LHCN-M2 (cell line): ENCODE measurements at regions not wholly inside any gene's neighbourhood (a gene's known extent, or its start where the extent isn't known, plus 50 kb on each side); places are given as distances from the start of the nearest gene placed in this dataset.

Source experiments
- DNase-seq: peaks from one replicate; pipeline ENCODE4 v3.0.0-alpha.2; 2012; ENCODE audit warnings: low read depth

GRCh38 chr9:84125046-84125445, 144.4 kb downstream of the RMI1 start:
- DNase-seq = no peak

DNA sequence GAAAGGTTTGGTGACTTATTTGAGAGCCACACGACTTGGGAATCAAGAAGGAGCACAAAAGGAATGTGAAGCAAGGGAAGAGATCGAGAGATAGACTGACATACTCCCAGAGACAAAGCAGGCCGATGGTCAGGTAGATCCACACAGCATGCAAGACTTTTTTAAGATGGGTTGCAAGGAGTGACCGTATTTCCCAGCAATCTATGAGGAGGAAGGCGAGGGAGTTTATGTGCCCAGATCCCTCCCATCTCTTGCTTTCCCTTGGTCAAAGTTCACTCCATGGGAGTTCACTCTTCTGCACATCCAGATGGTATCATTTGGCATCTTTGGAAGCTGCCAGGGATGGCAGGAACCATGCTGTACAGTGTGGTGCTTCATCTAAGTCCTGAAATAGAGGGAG, 148.9 kb downstream of the RMI1 start:
- DNase-seq = no peak

- DNase-seq = peak; percentile 77
Observed at GRCh38 chr9:84136119-84136868, 155.7 kb downstream of the RMI1 start.

GRCh38 chr9:84137968-84138367, 157.4 kb downstream of the RMI1 start:
- no peak for DNase-seq

GRCh38 chr9:84138541-84138940, 157.9 kb downstream of the RMI1 start:
- DNase-seq = no peak

GRCh38 chr9:84139296-84140070, 158.9 kb downstream of the RMI1 start:
- peak; percentile 21 for DNase-seq

GRCh38 chr9:84140535-84141101, 160.0 kb downstream of the RMI1 start:
- DNase-seq = no peak

- no peak for DNase-seq
Observed at GRCh38 chr9:84141741-84142370, 161.3 kb downstream of the RMI1 start.

DNA sequence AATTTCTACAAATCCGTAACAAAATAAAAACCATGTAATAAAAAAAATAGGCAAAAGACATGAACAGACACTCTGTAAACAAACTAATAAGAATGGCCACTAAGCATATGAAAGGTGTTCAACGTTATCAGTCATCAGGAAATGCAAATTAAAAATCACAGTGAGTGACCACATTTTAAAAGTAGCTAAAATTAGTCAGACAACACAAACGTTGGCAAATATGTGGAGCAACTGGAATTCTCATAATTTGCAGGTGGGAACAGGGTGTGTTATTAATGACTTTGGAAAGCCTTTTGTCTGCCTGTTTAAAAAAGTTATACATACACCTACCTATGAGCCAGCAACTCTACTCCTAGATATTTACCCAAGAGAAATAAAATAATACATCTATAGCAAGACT, 164.4 kb downstream of the RMI1 start:
- no peak for DNase-seq

- no peak for DNase-seq
Observed at GRCh38 chr9:84145780-84146179, 165.2 kb downstream of the RMI1 start.

DNA sequence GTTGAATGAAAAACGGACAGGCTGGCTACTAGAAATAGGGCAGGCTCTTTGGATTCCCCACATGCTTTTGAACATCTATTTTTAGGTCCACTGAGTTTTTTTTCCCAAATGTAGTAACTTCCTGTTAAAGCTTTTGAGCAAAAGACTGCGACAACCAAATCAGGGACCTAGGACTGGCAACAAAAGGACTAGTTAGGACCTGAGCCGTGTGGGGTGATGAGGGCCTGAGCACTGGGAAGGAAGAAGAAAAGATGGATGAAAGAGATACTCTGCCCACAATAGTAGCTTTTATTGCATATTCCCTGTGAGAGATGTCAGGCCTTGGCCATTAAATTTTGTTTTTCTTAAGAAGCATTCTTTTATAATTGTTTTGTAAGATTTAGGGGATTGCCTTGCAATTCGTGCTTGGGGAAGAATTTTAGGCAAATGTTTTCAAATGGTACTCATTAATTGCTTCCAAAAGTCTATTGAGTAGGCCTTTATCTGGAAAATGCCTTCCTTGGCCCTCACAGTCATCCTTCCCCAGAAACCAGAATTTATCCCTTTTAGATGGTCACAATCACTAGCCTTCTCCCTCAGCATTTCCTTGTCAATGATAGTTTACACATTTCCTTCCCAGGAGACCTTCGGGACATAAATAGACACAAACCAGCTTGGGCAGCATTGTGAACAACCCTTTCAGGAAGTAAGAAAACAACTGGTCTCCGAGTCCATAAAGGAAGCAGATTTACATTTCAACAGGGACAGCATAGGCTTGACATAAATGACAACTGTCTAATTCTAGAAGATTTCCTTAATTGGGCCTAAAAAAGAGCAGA, 166.5 kb downstream of the RMI1 start:
- DNase-seq = peak; percentile 40

- no peak for DNase-seq
Observed at GRCh38 chr9:84151236-84151635, 170.6 kb downstream of the RMI1 start.

GRCh38 chr9:84151640-84152039, 171.0 kb downstream of the RMI1 start:
- DNase-seq = no peak

GRCh38 chr9:84152204-84152603, 171.6 kb downstream of the RMI1 start:
- no peak for DNase-seq

DNA sequence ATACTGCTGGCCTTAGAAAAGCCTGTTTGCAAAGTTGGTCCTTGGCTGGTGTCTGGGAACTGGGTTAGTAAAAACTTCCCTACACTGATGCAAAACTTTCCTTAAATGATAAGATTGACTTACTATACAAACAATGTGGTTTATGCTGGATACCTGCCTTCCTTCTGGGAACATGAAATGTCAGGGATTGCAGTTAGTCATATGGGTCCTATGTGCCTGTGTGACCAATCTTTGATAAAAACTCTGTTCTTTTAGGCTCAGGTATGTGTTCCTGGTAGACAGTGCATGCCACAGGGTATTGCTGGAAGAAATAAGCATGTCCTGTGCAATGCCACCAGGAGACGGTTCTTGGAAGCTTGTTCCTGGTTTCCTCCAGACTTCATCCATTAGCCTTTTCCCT, 173.3 kb downstream of the RMI1 start:
- DNase-seq = peak; percentile 35

DNA sequence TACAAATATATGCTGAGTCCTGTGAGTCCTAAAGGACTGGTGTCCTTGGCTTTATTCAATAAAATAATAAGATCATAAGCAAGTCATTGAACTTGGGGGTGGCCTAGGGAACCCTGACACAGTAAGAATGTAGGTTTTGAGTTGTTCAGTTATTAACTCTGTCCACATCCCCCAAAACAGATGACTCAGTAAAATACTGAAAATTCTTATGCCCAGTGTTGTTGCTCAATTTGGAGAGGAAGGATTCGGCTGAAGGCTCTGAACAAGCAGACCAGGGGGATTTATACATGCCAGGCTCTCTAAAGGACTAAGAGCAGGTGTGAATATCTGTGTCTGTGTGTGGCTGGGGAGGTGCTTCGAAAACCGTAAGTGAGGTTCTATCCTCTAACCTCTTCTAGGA, 173.7 kb downstream of the RMI1 start:
- peak; percentile 55 for DNase-seq

GRCh38 chr9:84163052-84163650, 177.4 kb downstream of the SLC28A3 start:
- DNase-seq = peak; percentile 54

- no peak for DNase-seq
Observed at GRCh38 chr9:84166891-84167290, 173.7 kb downstream of the SLC28A3 start.

DNA sequence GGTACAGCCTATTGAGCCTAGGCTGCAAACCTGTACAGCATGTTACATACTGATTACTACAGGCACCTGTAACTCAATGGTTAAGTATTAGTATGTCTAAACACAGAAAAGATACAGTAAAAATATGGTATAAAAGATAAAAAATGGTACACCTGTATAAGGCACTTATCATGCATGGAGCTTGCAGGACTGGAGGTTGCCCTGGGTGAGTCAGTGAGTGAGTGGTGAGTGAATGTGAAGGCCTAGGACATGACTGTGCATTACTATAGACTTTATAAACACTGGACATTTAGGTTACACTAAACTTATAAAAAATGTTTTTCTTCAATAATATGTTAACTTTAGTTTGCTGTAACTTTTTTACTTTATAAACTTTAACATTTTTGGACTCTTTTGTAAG, 171.3 kb downstream of the SLC28A3 start:
- DNase-seq = peak; percentile 54

GRCh38 chr9:84170521-84171141, 169.9 kb downstream of the SLC28A3 start:
- DNase-seq = peak; percentile 96

DNA sequence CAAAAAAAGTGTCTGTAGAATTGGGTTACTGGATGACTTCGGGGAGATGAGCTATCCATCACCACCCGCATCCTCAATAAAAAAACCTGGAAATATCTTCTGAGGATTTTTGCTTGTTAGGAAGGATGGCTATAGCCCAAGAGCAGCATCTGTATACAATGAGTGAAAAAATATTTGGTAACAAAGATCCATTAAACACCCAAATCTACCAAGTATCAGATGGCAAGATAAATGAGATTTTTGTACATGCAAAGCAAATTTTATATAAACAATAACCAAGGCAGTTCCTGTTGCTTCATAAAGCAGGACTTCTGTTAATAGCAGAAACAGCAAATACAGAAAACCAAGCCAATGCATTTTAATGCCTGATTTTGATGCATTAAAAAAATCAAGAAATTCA, 166.6 kb downstream of the SLC28A3 start:
- no peak for DNase-seq
